GM12878 (cell line): ENCODE measurements at regions not wholly inside any gene's neighbourhood (a gene's known extent, or its start where the extent isn't known, plus 50 kb on each side); places are given as distances from the start of the nearest gene placed in this dataset.
A peak's percentile ranks its signal among the peaks of the same experiment; 100 is the strongest.

ENCODE experiments used
- ATAC-seq: fragments of 200-7000 bp; cut with Tn5 transposase; 3 replicates; pipeline ENCODE4 v1.9.1; 2020; ENCODE audit warnings: mild to moderate bottlenecking, moderate library complexity
- BruUV-seq: library from RNA; stranded (reverse); fragments of 400-500 nt; replicated peaks from 2 replicates; lab custom pipeline; 2021; lab: Mats Ljungman, UMichigan
- CTCF ChIA-PET: fragments of 300-600 bp; sonication (Branson Sonifier 250); formaldehyde crosslinking; extraction: SDS; loops from one replicate; lab custom pipeline; 2021; ENCODE audit warnings: inconsistent platforms; lab: Yijun Ruan, JAX
- POLR2A ChIA-PET: fragments of 350-600 bp; formaldehyde crosslinking; extraction: SDS; loops from one replicate; lab custom pipeline; 2021; ENCODE audit warnings: inconsistent platforms; lab: Charles Lee
- RAD21 ChIA-PET: fragments of 300-600 bp; sonication (Branson Sonifier 250); formaldehyde crosslinking; loops from one replicate; lab custom pipeline; 2023; ENCODE audit warnings: antibody characterized with exemption; ENCODE audit not compliant: unreplicated experiment; lab: Charles Lee
- SMC1A ChIA-PET: fragments of 300-600 bp; sonication (Branson Sonifier 250); formaldehyde crosslinking; loops from one replicate; lab custom pipeline; 2023; ENCODE audit not compliant: unreplicated experiment, uncharacterized antibody; lab: Charles Lee
- DNase-seq: peaks from one replicate; pipeline ENCODE4 v3.0.0-alpha.2; 2011; ENCODE audit warnings: low read depth, low spot score
- FAIRE-seq: peaks from 3 replicates; lab custom pipeline; 2011; peaks lifted over from hg19 to GRCh38; lab: Jason Lieb, UNC
- H2AFZ ChIP-seq: 2 replicates; pipeline ENCODE4 v1.6.0; 2011; ENCODE audit warnings: low read depth, low read length, control low read depth; ENCODE audit not compliant: control insufficient read depth
- H3K27ac ChIP-seq: 2 replicates; pipeline ENCODE4 v1.5.1; 2011; ENCODE audit warnings: control low read depth; ENCODE audit not compliant: control insufficient read depth, insufficient read depth
- H3K27me3 ChIP-seq, 2 experiments: replicated peaks in 1 of 2; 2 replicates each; pipeline versions ENCODE4 v1.6.0 to v1.6.1; 2011; ENCODE audit warnings: low read length in 1 of 2; ENCODE audit not compliant: control insufficient read depth in 2 of 2, insufficient read depth in 2 of 2
- H3K36me3 ChIP-seq, 2 experiments: 2 replicates each; pipeline ENCODE4 v1.5.1; 2011; ENCODE audit warnings: low read length in 1 of 2; ENCODE audit not compliant: control insufficient read depth in 2 of 2, insufficient read depth in 2 of 2
- H3K4me1 ChIP-seq: 2 replicates; pipeline ENCODE4 v1.6.1; 2011; ENCODE audit warnings: mild to moderate bottlenecking, low read length, moderate library complexity, mixed read lengths; ENCODE audit not compliant: control insufficient read depth, insufficient read depth
- H3K4me2 ChIP-seq: 2 replicates; pipeline ENCODE4 v1.6.0; 2011; ENCODE audit warnings: control low read depth; ENCODE audit not compliant: control insufficient read depth, insufficient read depth
- H3K4me3 ChIP-seq: fragments of 200-600 bp; sonication (generic); 2 replicates; pipeline ENCODE4 v1.5.1; 2016
- H3K79me2 ChIP-seq: 2 replicates; pipeline ENCODE4 v1.6.0; 2011; ENCODE audit warnings: low read length; ENCODE audit not compliant: control insufficient read depth, insufficient read depth
- H3K9ac ChIP-seq: 2 replicates; pipeline ENCODE4 v1.8.0; 2011; ENCODE audit warnings: low read length, control low read depth, mixed read lengths; ENCODE audit not compliant: control insufficient read depth, insufficient read depth
- H3K9me3 ChIP-seq: replicated peaks from 3 replicates; pipeline ENCODE4 v1.5.1; 2011; ENCODE audit warnings: mild to moderate bottlenecking, low read length; ENCODE audit not compliant: control insufficient read depth, insufficient read depth
- H4K20me1 ChIP-seq: 2 replicates; pipeline ENCODE4 v1.6.0; 2011; ENCODE audit not compliant: control insufficient read depth, insufficient read depth
- BCLAF1 ChIP-seq: fragments of 450-650 bp; IDR thresholded peaks from 2 replicates; pipeline ENCODE4 v1.6.1; 2017; ENCODE audit warnings: antibody characterized with exemption, mild to moderate bottlenecking, moderate library complexity
- BHLHE40 ChIP-seq, 2 experiments: fragments of 450-650 bp in 1 of 2; IDR thresholded peaks; 2 replicates each; pipeline ENCODE4 v1.6.1; 2011 to 2017; ENCODE audit warnings: low read depth in 2 of 2, borderline replicate concordance in 1 of 2, improper control_type of control experiment in 1 of 2, low read length in 1 of 2, mild to moderate bottlenecking in 1 of 2
- CBX3 ChIP-seq: fragments of 200-600 bp; sonication (generic); IDR thresholded peaks from 2 replicates; pipeline ENCODE4 v1.6.1; 2016; ENCODE audit warnings: low read depth, borderline replicate concordance
- CBX5 ChIP-seq: sonication (generic); IDR thresholded peaks from 2 replicates; pipeline ENCODE4 v1.6.1; 2016; ENCODE audit warnings: low read depth, moderate library complexity, mild to moderate bottlenecking, inconsistent platforms
- CEBPZ ChIP-seq: fragments of 150-350 bp; IDR thresholded peaks from 2 replicates; pipeline ENCODE4 v1.6.1; 2016; ENCODE audit warnings: low read depth, low read length
- CHD1 ChIP-seq: IDR thresholded peaks from 2 replicates; pipeline ENCODE4 v1.6.1; 2012; ENCODE audit warnings: low read depth, low read length, improper control_type of control experiment
- DPF2 ChIP-seq: fragments of 450-650 bp; IDR thresholded peaks from 2 replicates; pipeline ENCODE4 v1.6.1; 2017; ENCODE audit warnings: mild to moderate bottlenecking
- EED ChIP-seq: sonication (generic); IDR thresholded peaks from 2 replicates; pipeline ENCODE4 v1.6.1; 2016; ENCODE audit warnings: antibody characterized with exemption, low read depth
- ETV6 ChIP-seq, 2 experiments: fragments of 450-650 bp in 1 of 2; IDR thresholded peaks in 1 of 2; conservative IDR thresholded peaks in 1 of 2; 2 replicates each; pipeline ENCODE4 v1.6.1; 2014; ENCODE audit warnings: antibody characterized with exemption in 1 of 2, borderline replicate concordance in 1 of 2, low read depth in 1 of 2, mild to moderate bottlenecking in 1 of 2, moderate library complexity in 1 of 2
- KAT2A ChIP-seq: conservative IDR thresholded peaks from 2 replicates; pipeline ENCODE4 v1.6.1; 2011; ENCODE audit warnings: low read depth, low read length; ENCODE audit not compliant: control insufficient read depth
- NR2C1 ChIP-seq: fragments of 450-650 bp; IDR thresholded peaks from 2 replicates; pipeline ENCODE4 v1.6.1; 2017; ENCODE audit warnings: antibody characterized with exemption, mild to moderate bottlenecking, moderate library complexity
- POLR2A ChIP-seq: IDR thresholded peaks from 2 replicates; pipeline ENCODE4 v1.6.1; 2011; ENCODE audit warnings: low read depth, mild to moderate bottlenecking, low read length
- POLR2AphosphoS2 ChIP-seq: IDR thresholded peaks from 2 replicates; pipeline ENCODE4 v1.6.1; 2011; ENCODE audit warnings: low read depth, mild to moderate bottlenecking, low read length, improper control_type of control experiment, moderate library complexity
- RAD51 ChIP-seq: fragments of 450-650 bp; IDR thresholded peaks from 2 replicates; pipeline ENCODE4 v1.6.1; 2016; ENCODE audit warnings: moderate library complexity, mild to moderate bottlenecking, inconsistent platforms
- RCOR1 ChIP-seq: conservative IDR thresholded peaks from 2 replicates; pipeline ENCODE4 v1.6.1; 2012; ENCODE audit warnings: low read depth, low read length, improper control_type of control experiment
- STAT3 ChIP-seq: IDR thresholded peaks from 2 replicates; pipeline ENCODE4 v1.6.1; 2011; ENCODE audit warnings: low read depth, low read length, improper control_type of control experiment
- WRNIP1 ChIP-seq: IDR thresholded peaks from 2 replicates; pipeline ENCODE4 v1.6.1; 2011; ENCODE audit warnings: low read depth, low read length, improper control_type of control experiment, borderline replicate concordance
- WGBS: methylation state at CpG from one replicate; pipeline ENCODE4 v1.1.6; 2016; ENCODE audit warnings: low lambda C conversion rate; ENCODE audit not compliant: insufficient replicate concordance, insufficient coverage; ENCODE audit errors: missing lambda C conversion rate; 5-methylcytosine and 5-hydroxymethylcytosine counted together
- in situ Hi-C: fragments of 300-500 bp; cut with MboI; formaldehyde crosslinking; loops from 9 replicates; pipeline ENCODE4 v1.14.3; 2018; ENCODE audit warnings: mixed read lengths
- intact Hi-C: fragments of 100-400 bp; cut with micrococcal nuclease; formaldehyde crosslinking; loops from one replicate; pipeline ENCODE4 v1.14.2; 2022; ENCODE audit not compliant: unreplicated experiment

- peak overlapping the region; percentile 61; the same call in 1 of the 2 replicates for H3K4me3 ChIP-seq
- H3K9ac ChIP-seq = no peak overlapping the region
- in situ Hi-C loops (no loop called here), intact Hi-C loops (no loop called here)
- H3K27me3 ChIP-seq = peaks cover 11 to 22% of the 10 kb centered on the region in 2 experiments
- ChIA-PET POLR2A (no interaction called here), SMC1A (no interaction called here), RAD21 (no interaction called here), CTCF (no interaction called here)
- no peaks in the 10 kb centered on the region; the same call in 2 of the 3 replicates for H3K9me3 ChIP-seq
- FAIRE-seq (no peak), DNase-seq (no peak), ATAC-seq (peak; percentile 28)
- H4K20me1 ChIP-seq = no peaks in the 10 kb centered on the region
- H3K4me1 ChIP-seq = no peaks in the 10 kb centered on the region; the same call in 1 of the 2 replicates
- BruUV-seq = no TSS peak
- H3K36me3 ChIP-seq = no peaks in the 10 kb centered on the region
- H2AFZ ChIP-seq = no peak overlapping the region
- H3K27ac ChIP-seq = no peak overlapping the region
- TF ChIP-seq BCLAF1 (no peak), WRNIP1 (no peak), NR2C1 (no peak), DPF2 (no peak), POLR2AphosphoS2 (no peak), BHLHE40 (IDR thresholded peaks at IDR 0.05; ENCODE audit: borderline replicate concordance in 1 of 2, low read depth in 2 of 2, low read length in 1 of 2) (no peak), CBX5 (no peak), STAT3 (no peak), KAT2A (no peak), CBX3 (no peak), ETV6 (conservative IDR thresholded peaks at IDR 0.05 in 1 of 2, IDR thresholded peaks at IDR 0.05 in 1 of 2; ENCODE audit: borderline replicate concordance in 1 of 2, low read depth in 1 of 2) (no peak), EED (no peak), POLR2A (no peak), CEBPZ (no peak), RAD51 (no peak), CHD1 (no peak), RCOR1 (no peak)
- H3K4me2 ChIP-seq = peak overlapping the region; percentile 42; the same call in 1 of the 2 replicates
- 17% methylated on average over 27 of the region's 27 CpGs for WGBS
- no peaks in the 10 kb centered on the region for H3K79me2 ChIP-seq
Measured at GRCh38 chr6:21666853-21667681, 73.5 kb downstream of the SOX4 start.
